OCI-LY7 (cell line): ENCODE measurements at regions not wholly inside any gene's neighbourhood (a gene's known extent, or its start where the extent isn't known, plus 50 kb on each side); places are given as distances from the start of the nearest gene placed in this dataset.

ENCODE experiments used
- BruUV-seq: library from RNA; stranded (reverse); fragments of 400-500 nt; replicated peaks from 2 replicates; lab custom pipeline; 2021; lab: Mats Ljungman, UMichigan
- CTCF ChIA-PET: fragments of 300-600 bp; sonication (Branson Sonifier 250); formaldehyde crosslinking; loops from one replicate; lab custom pipeline; 2022; ENCODE audit warnings: antibody characterized with exemption; ENCODE audit not compliant: unreplicated experiment; lab: Charles Lee
- POLR2A ChIA-PET: fragments of 300-600 bp; sonication (Branson Sonifier 250); formaldehyde crosslinking; loops from one replicate; lab custom pipeline; 2022; ENCODE audit warnings: antibody characterized with exemption; lab: Charles Lee
- DNase-seq: peaks from one replicate; pipeline ENCODE4 v3.0.0-alpha.2; 2015; ENCODE audit warnings: low spot score
- H2AFZ ChIP-seq: fragments of 200-600 bp; sonication (generic), shearing (Covaris generic); 2 replicates; pipeline ENCODE4 v1.6.1; 2014; ENCODE audit warnings: mild to moderate bottlenecking, antibody characterized with exemption, low read length, moderate library complexity
- H3K27ac ChIP-seq: fragments of 200-600 bp; sonication (generic); 2 replicates; pipeline ENCODE4 v1.5.1; 2014; ENCODE audit warnings: mixed run types, low read depth, mild to moderate bottlenecking, moderate library complexity, low read length, inconsistent platforms; ENCODE audit not compliant: poor library complexity, severe bottlenecking
- H3K36me3 ChIP-seq: fragments of 200-600 bp; sonication (generic); 2 replicates; pipeline ENCODE4 v1.6.1; 2014; ENCODE audit warnings: mild to moderate bottlenecking, antibody characterized with exemption, low read length, moderate library complexity, mixed read lengths; ENCODE audit not compliant: insufficient read depth
- H3K4me1 ChIP-seq: fragments of 200-600 bp; sonication (generic); 2 replicates; pipeline ENCODE4 v1.5.1; 2014; ENCODE audit warnings: mild to moderate bottlenecking, low read length; ENCODE audit not compliant: insufficient read depth, poor library complexity, severe bottlenecking
- H3K4me2 ChIP-seq: fragments of 200-600 bp; sonication (generic); 2 replicates; pipeline ENCODE4 v1.6.1; 2014; ENCODE audit warnings: mild to moderate bottlenecking, low read length
- H3K4me3 ChIP-seq: fragments of 200-600 bp; sonication (generic); 2 replicates; pipeline ENCODE4 v1.5.1; 2014; ENCODE audit warnings: mild to moderate bottlenecking, low read depth, low read length; ENCODE audit not compliant: poor library complexity, severe bottlenecking
- H3K79me2 ChIP-seq: fragments of 200-600 bp; sonication (generic); 2 replicates; pipeline ENCODE4 v1.6.1; 2016; ENCODE audit warnings: low read depth, mild to moderate bottlenecking, low read length, moderate library complexity, mixed read lengths; ENCODE audit not compliant: insufficient read depth
- H3K9me2 ChIP-seq: fragments of 200-600 bp; sonication (generic); 2 replicates; pipeline ENCODE4 v1.6.1; 2016; ENCODE audit warnings: mild to moderate bottlenecking, low read length, mixed read lengths; ENCODE audit not compliant: insufficient read depth
- H3K9me3 ChIP-seq: fragments of 200-600 bp; sonication (generic); 2 replicates; pipeline ENCODE4 v1.6.1; 2014; ENCODE audit warnings: mild to moderate bottlenecking, mixed run types, low read length, mixed read lengths
- H4K20me1 ChIP-seq: fragments of 200-600 bp; sonication (generic); 2 replicates; pipeline ENCODE4 v1.6.1; 2014; ENCODE audit warnings: mild to moderate bottlenecking, antibody characterized with exemption, low read length, moderate library complexity, mixed read lengths; ENCODE audit not compliant: insufficient read depth
- CTCF ChIP-seq: fragments of 200-600 bp; sonication (generic); conservative IDR thresholded peaks from 2 replicates; pipeline ENCODE4 v1.5.1; 2014; ENCODE audit warnings: mild to moderate bottlenecking, antibody characterized with exemption, low read length, moderate library complexity, mixed read lengths
- EZH2phosphoT487 ChIP-seq: fragments of 200-600 bp; sonication (generic); IDR thresholded peaks from 2 replicates; pipeline ENCODE4 v1.6.1; 2018; ENCODE audit warnings: low read depth, borderline replicate concordance, mild to moderate bottlenecking, mixed run types, antibody characterized with exemption, low read length, moderate library complexity, mixed read lengths
- intact Hi-C: fragments of 100-400 bp; cut with micrococcal nuclease; formaldehyde crosslinking; loops from one replicate; pipeline ENCODE4 v1.10.0; 2022; ENCODE audit not compliant: unreplicated experiment

- no peak overlapping the region for H2AFZ ChIP-seq
- BruUV-seq = no TSS peak
- DNase-seq = no peak
- CTCF ChIA-PET = no interaction called here
- H3K9me2 ChIP-seq = no peaks in the 10 kb centered on the region
- TF ChIP-seq EZH2phosphoT487 (no peak), CTCF (no peak)
- POLR2A ChIA-PET = no interaction called here
- H4K20me1 ChIP-seq = no peaks in the 10 kb centered on the region
- H3K9me3 ChIP-seq = no peaks in the 10 kb centered on the region
- H3K4me3 ChIP-seq = no peak overlapping the region
- intact Hi-C loops = no loop called here
- no peaks in the 10 kb centered on the region for H3K4me1 ChIP-seq
- no peaks in the 10 kb centered on the region for H3K36me3 ChIP-seq
- H3K27ac ChIP-seq = no peak overlapping the region
- no peak overlapping the region for H3K4me2 ChIP-seq
- H3K79me2 ChIP-seq = no peaks in the 10 kb centered on the region
Measured at GRCh38 chr22:34851918-34852662, 213.9 kb upstream of the ISX start.

- no peaks in the 10 kb centered on the region for H3K4me1 ChIP-seq
- H3K36me3 ChIP-seq = no peaks in the 10 kb centered on the region
- H3K9me2 ChIP-seq = no peaks in the 10 kb centered on the region
- DNase-seq = no peak
- intact Hi-C loops = no loop called here
- BruUV-seq = no TSS peak
- no peak overlapping the region for H3K27ac ChIP-seq
- H3K9me3 ChIP-seq = no peaks in the 10 kb centered on the region
- H4K20me1 ChIP-seq = no peaks in the 10 kb centered on the region
- no peak for TF ChIP-seq CTCF
- no peak for TF ChIP-seq EZH2phosphoT487
- ChIA-PET POLR2A (no interaction called here), CTCF (no interaction called here)
- no peak overlapping the region for H3K4me3 ChIP-seq
- H2AFZ ChIP-seq = no peak overlapping the region
- no peak overlapping the region for H3K4me2 ChIP-seq
- no peaks in the 10 kb centered on the region for H3K79me2 ChIP-seq
Measured at GRCh38 chr22:34855471-34855870, 210.5 kb upstream of the ISX start.

- DNase-seq = no peak
- intact Hi-C loops = no loop called here
- no peak overlapping the region for H3K27ac ChIP-seq
- H2AFZ ChIP-seq = no peak overlapping the region
- TF ChIP-seq CTCF = no peak
- TF ChIP-seq EZH2phosphoT487 = no peak
- H4K20me1 ChIP-seq = no peaks in the 10 kb centered on the region
- H3K4me3 ChIP-seq = no peak overlapping the region
- H3K4me2 ChIP-seq = no peak overlapping the region
- H3K79me2 ChIP-seq = no peaks in the 10 kb centered on the region
- no peaks in the 10 kb centered on the region for H3K36me3 ChIP-seq
- H3K9me3 ChIP-seq = no peaks in the 10 kb centered on the region
- H3K4me1 ChIP-seq = no peaks in the 10 kb centered on the region
- POLR2A ChIA-PET = no interaction called here
- BruUV-seq = no TSS peak
- no peaks in the 10 kb centered on the region for H3K9me2 ChIP-seq
- CTCF ChIA-PET = no interaction called here
Measured at GRCh38 chr22:34858066-34858465, 207.9 kb upstream of the ISX start.
